NCI-H2196 (cell line): ENCODE measurements at regions not wholly inside any gene's neighbourhood (a gene's known extent, or its start where the extent isn't known, plus 50 kb on each side); places are given as distances from the start of the nearest gene placed in this dataset.
"Not testable (repeated sequence)": the region's sequence is repeated elsewhere in the genome, so short reads cannot be mapped to it uniquely, and the experiment has no call there.

Experiments used
- DNase-seq: peaks from one replicate; lab custom pipeline; 2025; ENCODE audit not compliant: unreplicated experiment; lab: John Stamatoyannopoulos, UW

DNA sequence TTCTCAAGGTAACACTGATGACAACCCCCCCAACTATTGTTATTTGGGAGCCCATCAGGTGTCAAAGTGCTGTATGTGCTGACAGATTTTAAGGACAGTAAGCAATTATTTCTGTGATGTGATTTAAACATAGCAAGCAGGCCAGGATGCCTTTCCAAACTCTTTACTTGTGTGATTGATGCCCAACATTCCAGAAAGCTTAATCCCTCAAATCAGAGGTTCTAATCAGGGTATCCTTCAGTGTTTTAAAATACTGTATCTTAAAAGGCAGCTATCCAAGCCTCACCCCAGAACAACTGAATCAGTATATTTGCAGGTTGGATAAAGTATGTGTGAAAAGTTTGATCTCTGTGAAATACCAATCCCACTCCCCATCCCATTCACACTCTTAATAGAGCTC lies 119.7 kb downstream of the GASK1B start:
- no peak for DNase-seq

DNA sequence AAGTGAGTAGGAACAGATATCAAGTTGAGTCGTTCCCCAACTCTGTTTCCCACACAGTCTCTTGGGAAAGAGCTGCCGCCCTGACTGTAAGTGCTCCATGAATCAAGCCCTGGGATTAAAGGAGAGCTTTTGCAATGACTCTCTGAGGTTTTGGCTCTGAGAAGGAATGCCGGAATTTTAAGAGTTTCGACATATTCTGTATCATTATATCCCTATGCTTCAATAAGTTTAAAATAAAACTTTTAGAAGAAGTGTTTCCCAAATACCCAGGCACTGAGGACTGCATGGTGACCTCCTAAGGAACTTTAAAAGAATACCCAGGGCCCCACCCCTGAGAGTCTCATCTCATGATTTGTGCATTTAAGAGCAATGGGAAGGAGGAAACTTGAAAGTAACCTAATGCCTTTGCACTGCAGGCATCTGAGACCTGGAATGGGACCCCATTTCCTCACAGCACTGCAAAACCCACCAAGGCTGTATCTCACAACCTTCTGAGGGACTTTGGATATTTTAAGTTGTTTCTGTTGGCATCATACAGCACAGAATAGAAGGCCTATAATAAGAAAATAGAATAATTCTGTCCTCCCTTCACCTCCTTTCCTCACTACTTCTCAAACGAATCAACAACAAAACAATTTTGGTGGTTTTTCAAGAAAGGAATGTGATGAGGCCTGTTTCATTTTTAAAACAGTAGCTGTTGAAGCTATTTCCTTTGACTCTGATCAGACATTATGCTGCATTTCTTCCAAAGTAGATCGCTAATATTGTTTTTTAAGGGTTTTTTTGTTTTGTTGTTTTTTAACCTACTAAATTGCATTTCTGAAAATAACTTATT lies 121.2 kb downstream of the GASK1B start:
- DNase-seq = no peak

DNA sequence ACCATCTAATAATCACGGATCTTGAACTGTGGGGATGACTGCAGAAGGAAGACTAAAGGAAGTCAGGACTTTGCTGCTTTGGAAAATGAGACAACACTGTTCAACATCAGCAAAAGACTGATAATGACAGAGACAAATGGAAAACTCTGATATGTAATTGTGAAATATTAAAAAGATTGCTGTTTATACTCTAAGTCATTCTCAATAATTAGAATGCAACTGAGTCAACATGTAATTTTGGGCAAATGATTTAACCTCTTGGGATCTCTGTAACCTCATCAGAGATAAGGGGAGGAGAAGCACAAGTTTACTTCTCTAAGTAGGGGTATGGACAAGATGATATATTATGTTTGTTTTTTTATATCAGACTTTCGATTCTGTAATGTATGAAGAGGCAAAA lies 121.9 kb downstream of the GASK1B start:
- no peak for DNase-seq

DNA sequence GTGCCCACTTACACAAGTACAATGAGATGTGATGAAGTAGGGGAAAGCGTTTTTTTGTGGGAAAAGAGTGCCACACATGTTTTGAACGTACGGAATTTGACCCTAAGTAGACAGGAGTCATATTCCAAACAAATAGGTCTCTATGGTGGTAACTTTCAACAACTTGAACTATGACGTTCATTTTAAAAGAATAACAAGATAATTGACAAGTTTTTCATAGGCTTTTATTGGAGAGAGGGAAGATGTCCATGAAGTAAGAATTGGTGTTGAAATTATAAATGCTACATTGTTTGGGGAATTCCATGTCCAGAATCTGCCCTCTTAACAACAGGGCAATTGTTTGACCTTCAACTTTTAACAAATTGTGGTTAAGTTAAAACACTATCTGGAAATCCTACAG lies 126.5 kb downstream of the GASK1B start:
- no peak for DNase-seq

DNA sequence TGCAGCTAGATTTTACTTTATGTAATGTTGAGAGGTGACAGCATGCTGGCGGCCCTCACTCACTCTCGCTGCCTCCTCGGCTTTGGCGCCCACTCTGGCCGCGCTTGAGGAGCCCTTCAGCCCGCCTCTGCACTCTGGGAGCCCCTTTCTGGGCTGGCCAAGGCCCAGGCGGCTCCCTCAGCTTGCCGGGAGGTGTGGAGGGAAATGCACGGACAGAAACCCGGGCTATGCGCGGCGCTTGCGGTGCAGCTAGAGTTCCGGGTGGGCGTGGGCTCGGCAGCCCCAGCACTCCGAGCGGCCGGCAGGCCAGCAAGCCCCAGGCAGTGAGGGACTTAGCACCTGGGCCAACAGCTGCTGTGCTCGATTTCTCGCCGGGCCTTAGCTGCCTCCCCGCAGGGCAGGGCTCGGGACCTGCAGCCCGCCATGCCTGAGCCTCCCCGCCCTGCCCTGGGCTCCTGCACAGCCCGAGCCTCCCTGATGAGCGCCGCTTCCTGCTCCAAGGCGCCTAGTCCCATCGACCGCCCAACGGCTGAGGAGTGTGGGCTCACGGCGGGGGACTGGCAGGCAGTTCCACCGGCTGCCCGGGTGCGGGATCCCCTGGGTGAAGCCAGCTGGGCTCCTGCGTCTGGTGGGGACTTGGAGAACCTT lies 128.7 kb downstream of the GASK1B start:
- no peak for DNase-seq

DNA sequence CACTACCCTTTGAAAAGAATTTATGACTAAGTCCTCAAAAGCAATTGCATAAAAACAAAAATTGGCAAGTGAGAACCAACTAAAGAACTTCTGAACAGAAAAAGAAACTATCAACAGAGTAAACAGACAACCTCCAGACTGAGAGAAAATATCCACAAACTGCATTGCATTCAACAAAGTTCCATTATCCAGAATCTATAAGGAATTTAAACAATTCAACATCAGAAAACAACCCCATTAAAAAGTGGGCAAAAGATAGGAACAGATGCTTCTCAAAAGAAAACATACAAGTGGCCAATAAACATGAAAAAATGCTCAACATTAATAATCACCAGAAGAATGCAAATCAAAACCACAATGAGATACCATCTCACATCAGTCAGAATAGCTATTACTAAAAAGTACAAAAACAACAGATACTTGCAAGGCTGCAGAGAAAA lies 130.2 kb downstream of the GASK1B start:
- DNase-seq = no peak

DNA sequence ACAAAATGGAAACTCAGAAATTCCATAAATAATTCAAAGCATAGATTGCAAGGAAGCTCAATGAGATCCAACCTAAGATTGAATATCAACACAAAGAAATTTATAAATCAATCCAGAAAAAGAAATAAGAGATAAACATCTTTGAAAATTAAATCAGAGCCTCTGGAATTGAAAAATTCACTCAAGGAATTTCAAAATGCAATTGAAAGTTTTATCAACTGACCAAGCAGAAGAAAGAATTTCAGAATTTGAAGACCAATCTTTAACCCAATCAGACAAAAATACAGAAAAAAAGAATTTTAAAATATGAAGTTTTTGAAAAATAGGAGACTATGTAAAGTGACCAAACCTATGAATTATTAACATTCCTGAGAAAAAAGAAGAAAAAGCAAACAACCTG lies 134.1 kb downstream of the GASK1B start:
- DNase-seq = no peak

DNA sequence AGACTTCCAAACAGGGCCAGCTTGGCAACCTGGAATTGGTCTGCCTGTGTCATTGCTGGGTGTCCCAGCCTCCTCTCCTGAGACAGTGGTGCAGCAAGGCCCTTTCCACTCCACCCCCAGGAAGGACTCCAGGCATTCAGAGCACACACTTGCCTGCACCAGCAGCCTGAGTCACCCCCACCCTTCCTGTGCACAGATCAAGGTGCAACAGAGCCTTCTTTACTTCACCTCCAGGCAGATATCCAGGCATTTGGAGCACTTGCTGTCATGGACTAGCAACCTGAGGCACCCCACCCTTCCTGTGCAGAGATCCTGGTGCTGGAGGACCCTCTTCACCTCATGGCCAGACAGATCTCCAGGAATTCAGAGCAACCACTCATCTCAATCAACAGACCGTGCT lies 135.8 kb downstream of the GASK1B start:
- DNase-seq = no peak

DNA sequence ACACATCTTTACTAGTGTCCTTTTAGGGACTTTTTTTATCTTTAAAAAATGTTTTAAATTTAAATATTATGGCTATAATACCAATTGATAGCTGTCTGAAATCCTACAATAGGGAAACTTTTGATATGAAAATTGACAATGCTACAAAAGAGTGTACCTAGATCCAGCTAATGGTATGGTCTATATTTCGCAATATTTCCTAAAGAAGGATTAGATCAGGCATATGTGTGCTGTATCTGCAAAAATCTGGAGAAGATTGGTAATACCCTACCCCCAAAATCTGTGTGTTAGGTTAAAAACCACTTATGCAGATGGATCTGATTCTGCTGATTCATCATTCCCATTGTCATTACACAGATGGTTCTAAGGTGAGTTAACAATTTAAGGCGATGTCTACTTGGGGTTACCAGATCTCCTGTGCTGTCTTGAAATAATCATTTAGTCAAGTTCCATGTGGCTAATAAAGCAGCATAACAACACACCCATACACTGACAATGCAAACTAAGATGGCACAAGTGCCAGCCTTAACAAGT lies 137.1 kb downstream of the GASK1B start:
- DNase-seq = no peak

DNA sequence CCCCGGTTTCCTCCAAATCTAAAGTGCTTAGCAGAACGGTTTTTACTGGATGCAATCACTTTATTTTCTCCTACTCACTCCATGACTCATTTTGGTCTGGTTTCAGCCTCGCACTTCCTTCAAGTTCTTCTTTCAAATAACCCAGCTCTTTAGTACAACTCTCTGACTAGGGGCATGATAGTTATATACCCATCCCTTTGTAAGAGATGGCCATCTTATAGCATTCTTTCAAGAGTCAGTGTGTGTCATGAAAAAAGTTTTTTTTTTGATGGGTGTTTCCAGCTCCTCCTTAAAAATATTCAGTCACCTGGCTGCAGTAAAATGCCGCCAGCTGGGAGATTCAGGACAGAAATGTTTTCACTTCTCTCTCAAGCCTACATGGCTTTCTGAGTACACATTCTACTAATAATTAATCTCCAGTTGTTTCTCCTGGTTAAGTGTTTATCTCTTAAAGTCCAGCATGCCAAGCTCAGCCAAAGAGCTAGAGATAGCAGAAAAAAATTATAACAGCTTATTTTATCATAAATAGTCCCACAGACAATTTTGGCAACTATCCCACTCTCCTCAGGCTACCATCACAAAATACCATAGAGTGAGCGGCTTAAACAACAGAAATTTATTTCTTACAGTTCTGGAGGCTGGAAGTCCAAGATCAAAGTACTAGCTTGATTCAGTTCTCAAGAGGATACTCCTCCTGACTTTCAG lies 139.3 kb downstream of the GASK1B start:
- DNase-seq = no peak

DNA sequence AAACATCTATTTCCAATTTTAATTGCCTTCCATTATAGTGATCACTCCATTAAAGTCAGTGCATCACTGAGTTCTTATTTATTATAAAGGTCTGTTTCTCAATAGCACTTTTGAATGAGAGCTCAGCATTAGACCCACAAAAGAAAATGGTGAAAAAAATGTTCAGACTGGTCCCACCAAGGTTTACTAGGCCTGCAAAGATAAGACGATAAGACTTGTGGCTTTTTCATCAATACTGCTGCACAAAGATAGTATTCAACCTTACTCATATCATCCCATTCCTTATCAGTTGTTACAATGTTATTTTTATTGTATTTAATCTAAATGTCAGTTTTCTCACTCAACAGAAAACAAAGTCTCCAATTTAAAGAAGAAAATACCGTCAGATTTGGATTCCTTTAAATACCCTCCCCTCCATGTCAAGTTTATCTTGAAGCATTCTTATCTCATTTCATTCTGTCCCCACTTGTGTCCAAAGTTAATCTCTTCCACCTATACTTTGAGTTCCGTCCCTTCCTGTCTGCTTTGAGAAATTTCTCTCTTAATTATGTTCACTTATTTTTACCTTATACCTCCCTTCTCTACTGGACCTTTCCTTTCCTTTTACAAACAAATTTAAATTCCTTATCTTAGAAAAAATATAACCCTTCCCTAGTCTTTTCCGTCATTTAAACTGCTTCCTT lies 140.0 kb downstream of the GASK1B start:
- no peak for DNase-seq

DNA sequence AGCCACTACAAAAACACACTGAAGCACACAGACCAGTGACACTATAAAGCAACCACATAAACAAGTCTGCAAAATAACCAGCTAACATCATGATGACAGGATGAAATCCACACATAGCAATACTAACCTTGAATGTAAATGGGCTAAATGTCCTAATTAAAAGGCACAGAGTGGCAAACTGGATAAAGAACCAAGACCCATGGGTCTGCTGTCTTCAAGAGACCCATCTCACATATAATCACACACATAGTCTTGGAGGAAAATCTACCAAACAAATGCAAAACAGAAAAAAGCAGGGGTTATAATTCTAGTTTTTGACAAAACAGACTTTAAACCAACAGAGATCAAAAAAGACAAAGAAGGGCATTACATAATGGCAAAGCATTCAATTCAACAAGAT lies 144.4 kb downstream of the GASK1B start:
- not testable (repeated sequence) for DNase-seq

DNA sequence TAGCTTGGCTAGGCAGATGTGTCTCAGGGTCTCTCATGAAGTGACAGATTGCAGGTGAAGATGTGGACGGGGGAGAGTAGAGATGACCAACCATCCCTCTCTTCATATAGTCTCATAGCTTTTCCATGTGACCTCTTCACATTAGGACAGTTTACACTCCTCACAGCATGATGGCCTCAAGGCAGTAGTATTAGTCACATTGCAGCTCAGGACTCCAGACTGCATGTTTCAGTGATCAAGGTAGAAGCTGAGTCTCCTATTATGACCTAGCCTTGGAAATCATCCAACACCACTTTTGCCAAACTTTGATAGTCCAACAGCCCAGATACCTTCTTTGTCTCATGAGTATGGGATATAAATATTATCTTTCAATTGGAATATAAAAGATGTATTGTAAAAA lies 147.7 kb downstream of the GASK1B start:
- DNase-seq = peak; percentile 3

DNA sequence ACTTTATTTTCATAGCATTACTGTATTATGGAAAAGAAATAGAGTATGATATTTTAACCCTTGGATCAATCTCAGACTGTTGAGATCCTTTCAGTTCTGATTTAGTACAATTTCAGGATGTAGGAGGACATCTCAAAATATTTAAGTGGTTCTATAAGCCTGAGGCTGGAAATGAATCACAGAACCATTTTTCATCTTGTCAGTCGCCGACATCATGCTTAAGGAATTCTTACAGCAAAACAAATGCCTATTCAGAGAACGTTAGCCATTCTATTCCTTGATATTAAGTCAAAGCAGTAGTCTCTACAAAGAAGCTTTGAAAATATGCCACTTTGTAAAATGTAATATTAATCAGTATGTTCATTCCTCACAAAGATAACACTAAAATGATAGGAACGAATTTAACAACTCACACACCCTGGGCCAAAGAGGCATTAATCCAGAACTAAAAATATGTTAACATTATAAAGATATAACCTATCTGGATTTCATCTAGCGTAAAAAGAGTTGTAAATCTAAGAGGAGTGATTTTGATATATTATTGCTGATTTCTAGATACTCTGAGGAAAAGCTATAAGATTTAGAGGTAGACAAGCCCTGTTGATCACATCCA lies 152.0 kb downstream of the GASK1B start:
- DNase-seq = no peak

DNA sequence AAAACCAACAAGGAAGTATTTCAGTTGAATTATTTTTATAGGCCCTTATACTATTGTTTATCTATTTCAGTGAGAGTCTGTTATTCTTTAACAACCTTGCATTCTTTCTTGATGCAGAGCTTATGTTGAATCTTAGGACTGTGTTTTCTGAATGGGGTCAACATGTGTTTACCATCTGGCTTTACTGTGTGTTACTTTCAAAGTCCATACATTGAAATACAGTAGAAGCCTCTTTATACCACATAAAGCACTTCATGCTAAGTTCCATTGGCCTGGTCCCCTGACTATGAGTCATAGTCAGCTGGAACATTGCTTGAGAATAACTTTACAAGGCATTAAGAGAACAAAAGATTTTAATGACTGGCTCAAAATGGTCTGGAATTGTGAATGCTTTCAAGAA lies 152.6 kb downstream of the GASK1B start:
- no peak for DNase-seq

DNA sequence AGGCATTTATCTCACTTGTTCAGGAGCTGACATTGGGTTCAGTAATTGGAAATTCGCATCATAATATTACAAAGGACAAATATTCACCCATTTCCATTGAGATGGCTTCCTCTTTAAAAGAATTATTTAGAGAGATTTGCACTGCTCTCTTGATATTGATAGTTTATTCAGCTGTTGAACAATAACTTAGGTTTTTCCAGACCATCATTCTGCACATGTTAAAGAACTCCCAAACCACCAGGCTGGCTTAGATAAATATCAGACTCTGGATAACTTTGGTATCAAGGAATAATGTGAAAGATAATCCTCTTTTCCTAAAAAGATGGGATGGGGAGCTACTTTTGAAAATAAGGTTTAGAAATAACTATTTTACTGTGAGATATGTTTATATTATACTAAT lies 154.0 kb downstream of the GASK1B start:
- no peak for DNase-seq

DNA sequence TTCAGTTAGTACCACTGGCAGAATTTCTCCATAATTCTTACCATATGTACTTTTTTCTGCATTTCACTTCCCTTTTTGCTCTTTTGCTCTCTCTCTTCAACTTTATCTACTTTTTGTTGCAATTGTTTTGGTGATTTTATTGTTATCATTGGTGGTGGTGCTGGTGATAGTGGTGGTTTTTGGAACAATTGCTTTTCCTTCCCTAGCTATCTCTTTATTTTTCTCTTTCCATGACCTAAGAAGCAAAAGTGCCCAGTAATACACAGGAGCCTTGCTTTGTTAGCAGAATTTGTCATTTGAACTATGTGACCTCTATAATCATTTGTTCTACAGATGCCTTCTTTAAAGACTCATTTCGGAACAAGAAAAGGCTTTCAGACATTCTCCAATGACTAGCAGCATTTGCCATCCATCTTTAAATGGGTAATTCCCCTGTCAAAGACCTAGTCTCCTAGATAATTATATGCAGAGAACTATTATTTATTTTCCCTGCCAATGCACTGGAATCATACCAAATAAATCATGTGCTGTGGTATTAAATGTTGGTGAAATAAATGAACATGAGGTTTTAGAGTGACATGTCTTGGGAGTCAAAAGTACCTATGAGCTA lies 154.5 kb downstream of the GASK1B start:
- no peak for DNase-seq

DNA sequence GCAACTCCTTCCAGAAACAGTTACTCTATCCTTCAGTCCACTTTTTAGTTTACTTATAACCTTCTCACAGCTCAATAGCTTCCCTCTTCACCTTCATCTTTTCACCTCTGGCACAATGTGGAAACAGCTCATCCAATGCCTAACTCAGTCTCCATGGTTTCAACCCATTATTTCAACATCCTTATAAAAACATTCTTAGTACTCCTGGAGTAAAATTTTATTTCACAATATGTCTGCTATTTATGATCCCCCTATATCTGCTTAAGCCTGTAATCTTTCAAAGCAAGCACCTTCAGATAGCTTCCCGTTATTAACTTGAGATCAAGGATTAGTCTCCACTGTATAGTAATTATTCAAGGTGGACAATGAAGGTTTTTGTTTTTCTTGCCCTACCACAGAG lies 156.3 kb downstream of the GASK1B start:
- DNase-seq = no peak

DNA sequence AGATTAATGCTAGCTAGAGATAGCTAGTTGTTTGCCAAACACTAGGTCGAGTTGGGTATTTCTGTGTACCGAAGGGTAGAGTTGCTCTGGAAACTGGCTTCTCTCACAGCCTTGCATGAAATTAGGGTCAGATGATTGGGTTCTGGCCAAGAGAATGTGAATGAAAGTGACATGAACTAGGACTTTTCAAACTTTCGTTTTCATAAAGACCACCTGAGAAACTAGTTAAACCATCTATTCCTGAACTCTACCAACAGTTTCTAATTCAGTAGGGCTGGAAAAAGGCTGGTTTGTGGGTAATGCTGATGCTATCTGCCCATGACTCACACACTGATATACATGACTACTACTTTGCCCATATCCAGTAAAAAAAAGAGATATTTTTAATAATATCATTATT lies 157.6 kb downstream of the GASK1B start:
- no peak for DNase-seq

DNA sequence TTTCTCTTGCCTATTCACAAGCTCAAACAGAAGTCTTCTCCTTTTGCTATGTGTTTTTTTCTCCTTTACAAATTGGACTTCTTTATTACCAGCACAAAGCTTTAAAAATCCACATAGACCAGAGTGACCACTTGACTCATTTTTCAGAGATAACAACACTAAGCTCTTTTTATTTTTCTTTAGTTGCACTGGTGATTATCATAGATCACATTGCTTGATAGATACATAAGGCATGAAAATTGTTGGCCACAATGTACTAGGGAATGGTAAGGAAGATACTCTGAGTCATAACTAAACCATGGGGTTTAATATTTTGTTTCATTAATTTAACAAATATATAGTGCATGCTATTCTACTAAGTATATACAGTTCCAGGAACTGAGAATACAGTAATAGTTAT lies 159.0 kb downstream of the GASK1B start:
- no peak for DNase-seq
